GM19099 (cell line): ENCODE measurements at regions not wholly inside any gene's neighbourhood (a gene's known extent, or its start where the extent isn't known, plus 50 kb on each side); places are given as distances from the start of the nearest gene placed in this dataset.

ENCODE experiments used
- POLR2A ChIP-seq: IDR thresholded peaks from 3 replicates; pipeline ENCODE4 v1.6.1; 2011; ENCODE audit warnings: low read depth; ENCODE audit not compliant: insufficient read length; ENCODE audit errors: extremely low read depth

DNA sequence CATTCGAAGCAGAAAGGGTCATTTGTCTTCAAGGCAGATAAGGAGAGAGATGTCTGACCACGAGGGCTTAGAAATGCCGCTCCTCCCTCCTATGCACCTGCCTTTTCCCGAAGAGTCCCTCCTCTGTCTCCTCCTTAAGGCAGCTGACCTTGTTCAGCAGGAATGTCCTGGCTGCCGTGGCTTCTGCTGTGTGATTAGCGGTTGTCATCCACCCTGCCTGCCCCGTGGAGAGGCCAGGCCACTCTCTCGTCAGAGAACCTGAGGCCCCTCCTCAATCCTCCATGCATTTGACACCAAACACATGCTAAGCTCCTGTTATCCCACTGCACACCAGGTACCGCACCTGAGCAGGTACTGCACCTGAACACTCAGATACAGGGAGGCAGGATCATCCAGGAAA, 834.6 kb downstream of the TBC1D22A start:
- no peak for TF ChIP-seq POLR2A

GRCh38 chr22:47596176-47596690, 833.8 kb downstream of the TBC1D22A start:
- TF ChIP-seq POLR2A, result no peak

DNA sequence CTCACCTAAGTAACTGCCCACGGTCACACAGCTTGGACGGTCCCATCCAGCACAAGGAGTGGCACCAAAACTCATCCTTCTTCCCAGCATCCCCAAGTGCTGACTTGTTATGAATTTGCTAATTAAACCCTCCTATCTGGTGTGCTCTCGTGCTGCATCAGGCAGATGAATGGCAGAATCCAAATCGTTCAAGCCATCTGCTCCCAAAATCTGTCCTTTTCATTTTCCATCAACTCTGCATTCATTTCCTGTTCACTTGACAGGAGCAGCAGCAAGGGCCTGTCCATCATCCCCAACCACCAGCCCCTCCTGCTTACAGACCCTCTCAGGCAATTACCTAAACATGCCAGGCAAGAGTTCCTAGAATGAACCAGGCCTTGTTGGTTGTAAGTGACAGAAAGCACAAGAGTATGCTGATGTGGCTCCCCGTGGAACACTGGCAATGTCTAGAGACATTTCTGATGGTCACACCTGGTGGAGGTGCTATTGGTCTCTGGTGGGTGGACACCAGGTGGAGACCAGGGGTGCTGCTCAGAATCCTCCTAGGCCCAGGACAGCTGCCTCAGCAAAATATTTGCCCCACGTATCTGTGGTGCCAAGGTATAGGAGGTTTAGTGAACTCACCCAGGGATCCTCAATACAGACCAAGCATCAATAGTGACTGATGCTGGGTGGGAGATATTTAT, 832.5 kb downstream of the TBC1D22A start:
- TF ChIP-seq POLR2A, result no peak

DNA sequence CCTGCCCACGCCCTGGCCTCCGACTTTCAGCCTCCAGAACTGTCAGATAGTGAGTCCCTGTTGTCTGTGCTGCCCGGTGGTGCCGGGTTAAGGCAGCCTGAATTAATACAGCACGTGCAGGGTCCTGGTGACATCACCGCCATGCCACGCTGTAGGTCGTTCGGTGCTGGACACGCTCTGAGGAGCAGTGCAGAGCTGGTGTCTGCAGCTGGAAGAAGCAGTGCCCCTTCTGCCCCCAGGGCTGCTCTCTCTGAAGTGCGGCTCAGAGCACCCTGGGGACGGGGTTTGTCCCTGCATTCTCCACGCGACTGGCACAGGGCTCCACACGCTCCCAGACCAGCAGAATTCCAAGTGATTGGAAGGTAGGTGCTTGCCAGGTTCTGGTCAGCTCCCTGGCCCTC, 831.5 kb downstream of the TBC1D22A start:
- TF ChIP-seq POLR2A, result no peak

DNA sequence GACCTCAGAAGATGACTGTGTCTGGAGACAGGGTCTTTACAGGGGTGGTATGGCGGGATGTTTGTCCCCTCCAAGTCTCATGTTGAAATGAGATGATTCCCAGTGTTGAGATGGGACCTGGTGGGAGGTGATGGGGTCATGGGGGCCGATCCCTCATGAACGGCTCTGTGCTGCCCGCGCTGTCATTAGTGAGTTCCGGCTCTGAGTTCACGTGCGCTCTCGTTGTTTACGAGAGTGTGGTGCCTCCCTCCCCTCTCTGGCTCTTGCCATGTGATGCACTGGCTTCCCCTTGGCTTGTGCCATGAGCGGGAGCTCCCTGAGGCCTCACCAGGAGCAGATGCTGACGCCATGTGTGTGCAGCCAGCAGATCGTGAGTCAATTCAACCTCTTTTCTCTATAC, 830.8 kb downstream of the TBC1D22A start:
- no peak for TF ChIP-seq POLR2A

DNA sequence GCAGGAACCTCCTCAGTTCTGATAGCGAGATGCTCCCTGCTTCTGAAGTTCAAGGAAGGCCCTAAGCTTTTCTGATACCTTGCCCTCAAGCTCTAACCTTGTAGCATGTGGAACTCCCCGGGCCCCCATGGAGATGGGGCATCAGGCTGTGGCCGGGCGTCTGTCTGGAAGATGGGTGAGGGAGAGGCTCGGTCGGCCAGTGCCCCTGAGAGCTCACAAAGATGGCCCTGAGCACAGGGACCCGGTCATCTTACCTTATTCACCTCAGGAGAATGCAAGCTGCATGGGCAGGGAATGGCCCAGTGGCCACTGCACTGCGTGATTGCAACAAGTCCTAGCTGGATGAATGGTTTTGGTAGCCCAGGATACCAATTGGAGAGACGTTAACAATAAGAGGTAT, 830.3 kb downstream of the TBC1D22A start:
- no peak for TF ChIP-seq POLR2A

DNA sequence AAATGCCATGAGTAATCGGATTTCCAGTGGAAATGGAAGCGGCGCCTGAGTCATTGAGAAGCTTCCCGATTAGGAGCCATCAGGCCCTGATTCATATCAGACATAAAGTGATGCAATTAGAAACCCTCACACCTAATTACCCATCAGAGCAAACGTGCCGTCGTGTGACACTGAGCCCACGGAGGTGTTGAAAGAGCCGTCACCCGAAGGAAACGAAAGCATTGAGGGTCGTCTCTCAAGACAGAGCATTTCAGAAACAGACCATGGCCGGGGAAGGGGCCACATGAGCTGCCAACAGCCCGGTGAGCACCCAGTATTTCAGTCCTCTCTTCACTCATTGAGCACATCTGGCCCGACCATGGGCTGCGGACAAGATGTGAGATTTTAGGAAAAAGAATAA, 829.3 kb downstream of the TBC1D22A start:
- no peak for TF ChIP-seq POLR2A

- TF ChIP-seq POLR2A, result no peak
Observed at GRCh38 chr22:47591016-47591415, 828.6 kb downstream of the TBC1D22A start.

DNA sequence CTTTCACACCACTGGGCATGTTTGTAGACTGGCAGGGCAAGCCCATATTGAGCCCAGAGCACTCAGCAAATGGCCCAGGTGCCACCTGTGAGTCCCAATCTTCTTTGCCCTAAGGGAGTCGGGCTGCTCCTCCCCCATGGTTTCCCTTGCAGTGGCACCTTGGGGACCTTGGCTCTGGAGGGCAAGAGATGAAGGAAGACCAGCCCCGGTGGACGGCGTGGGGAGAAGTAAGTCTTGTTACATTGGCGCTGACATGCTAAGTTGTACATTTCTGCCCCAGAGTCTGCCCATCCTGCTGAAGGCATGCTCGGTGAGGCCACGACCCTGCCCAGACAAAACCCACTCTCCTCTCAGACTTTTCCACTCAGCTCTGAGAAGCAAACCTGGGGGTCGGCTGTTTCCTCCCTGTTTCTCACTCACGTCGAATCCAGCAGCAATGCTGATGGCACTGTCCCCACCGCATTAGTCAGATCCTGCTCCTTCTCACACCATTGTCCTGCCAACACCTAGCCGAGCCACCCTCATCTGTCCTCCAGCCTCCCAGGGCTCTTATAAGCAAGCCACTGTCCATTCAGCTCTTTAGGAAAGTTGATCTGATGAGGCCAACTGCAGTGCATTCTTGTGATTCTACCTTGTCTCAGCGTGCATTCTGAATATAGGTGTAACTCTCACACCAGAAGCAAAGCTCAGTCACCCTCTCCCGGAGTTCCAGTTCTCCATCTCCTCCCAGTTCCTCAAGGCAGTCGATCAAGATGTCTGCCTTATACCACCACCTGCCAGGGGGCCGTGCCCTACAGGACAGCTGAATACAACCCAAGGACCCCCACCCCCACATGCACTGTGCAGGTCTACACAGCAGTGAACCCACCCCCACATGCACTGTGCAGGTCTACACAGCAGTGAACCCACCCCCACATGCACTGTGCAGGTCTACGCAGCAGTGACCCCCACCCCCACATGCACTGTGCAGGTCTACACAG, 827.1 kb downstream of the TBC1D22A start:
- no peak for TF ChIP-seq POLR2A

DNA sequence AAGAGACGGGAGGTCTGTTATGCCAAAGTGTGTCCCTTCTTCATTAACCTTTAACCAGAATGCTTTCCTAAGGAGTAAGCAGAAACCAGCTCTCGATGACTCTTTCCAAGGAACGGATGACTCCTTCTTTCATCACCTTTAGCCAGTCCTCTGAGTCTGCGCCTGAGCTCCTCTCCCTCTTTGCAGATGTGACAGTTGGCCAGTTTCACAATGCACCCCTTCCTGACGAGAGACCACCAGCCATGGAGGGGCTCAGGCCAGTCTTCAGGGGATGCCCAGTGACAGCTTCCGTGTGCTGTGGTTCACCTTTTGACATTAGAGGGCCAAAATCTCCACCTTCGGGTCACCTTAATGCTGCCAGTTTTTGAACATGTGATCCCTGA, 826.1 kb downstream of the TBC1D22A start:
- TF ChIP-seq POLR2A, result no peak

GRCh38 chr22:47587861-47588577, 825.6 kb downstream of the TBC1D22A start:
- TF ChIP-seq POLR2A, result no peak

GRCh38 chr22:47587361-47587760, 824.9 kb downstream of the TBC1D22A start:
- TF ChIP-seq POLR2A, result no peak

DNA sequence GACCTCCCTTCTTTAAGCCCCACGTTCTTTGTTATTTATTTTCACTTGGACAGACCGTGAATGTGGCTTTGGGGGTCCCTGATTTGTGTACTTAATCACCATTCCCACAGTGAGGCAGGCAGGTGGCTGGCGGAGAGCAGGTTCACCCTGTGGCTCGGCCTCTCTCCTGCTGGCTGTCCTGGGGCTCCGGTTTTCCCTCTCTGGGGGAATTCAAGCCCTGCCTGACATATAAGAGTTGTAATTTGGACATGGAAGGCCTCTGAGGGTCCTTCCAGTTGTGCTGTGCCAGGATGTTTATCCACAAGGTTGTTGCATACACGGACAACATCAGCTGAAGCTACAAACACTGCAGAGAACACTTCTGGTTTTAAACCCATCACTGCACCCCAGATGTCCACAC, 824.5 kb downstream of the TBC1D22A start:
- no peak for TF ChIP-seq POLR2A

- no peak for TF ChIP-seq POLR2A
Observed at GRCh38 chr22:47586038-47586437, 823.6 kb downstream of the TBC1D22A start.

GRCh38 chr22:47583959-47584562, 821.6 kb downstream of the TBC1D22A start:
- TF ChIP-seq POLR2A, result no peak
